HFF-Myc (cell line): ENCODE measurements at regions not wholly inside any gene's neighbourhood (a gene's known extent, or its start where the extent isn't known, plus 50 kb on each side); places are given as distances from the start of the nearest gene placed in this dataset.

Experiments
- DNase-seq: peaks from one replicate; pipeline ENCODE4 v3.0.0-alpha.2; 2011; ENCODE audit warnings: low read depth; ENCODE audit errors: extremely low read depth
- H3K4me3 ChIP-seq: replicated peaks from 2 replicates; pipeline ENCODE4 v1.5.1; 2011; ENCODE audit warnings: low read depth, mild to moderate bottlenecking, control low read depth, low read length
- TF ChIP-seq, protein P1 (sequence below): IDR thresholded peaks from 2 replicates; pipeline ENCODE4 v1.5.1; 2012; ENCODE audit warnings: mild to moderate bottlenecking, low read depth, low read length, control low read depth; ENCODE audit errors: missing control alignments

DNA sequence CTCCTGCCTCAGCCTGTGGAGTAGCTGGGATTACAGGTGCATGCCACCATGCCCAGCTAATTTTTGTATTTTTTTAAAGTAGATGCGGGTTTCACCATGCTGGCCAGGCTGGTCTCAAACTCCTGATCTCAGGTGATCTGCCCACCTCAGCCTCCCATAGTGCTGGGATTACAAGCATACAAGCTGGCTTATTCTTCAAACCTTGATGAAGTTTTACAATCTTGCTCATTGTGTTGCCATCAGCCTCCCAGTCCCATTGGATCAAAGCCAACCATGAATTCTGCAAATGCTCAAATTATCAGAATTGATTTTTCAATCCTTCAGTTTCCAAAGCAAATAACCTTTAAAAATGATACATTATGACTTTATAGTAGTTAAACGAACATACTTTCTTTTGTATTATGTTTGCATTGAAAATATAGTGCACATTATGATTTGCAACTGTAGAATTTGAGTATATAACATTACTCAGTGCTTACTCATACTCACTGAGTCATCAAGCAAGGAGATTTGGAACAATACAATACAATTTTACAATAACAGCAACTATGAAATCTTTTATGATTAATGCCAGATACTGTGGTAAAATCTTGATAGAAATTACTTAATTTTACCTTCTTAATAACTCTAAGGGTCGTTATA lies 1491.9 kb upstream of the CELF4 start:
- no peak overlapping the region for H3K4me3 ChIP-seq
- no peak for DNase-seq
- TF ChIP-seq, protein P1, sequence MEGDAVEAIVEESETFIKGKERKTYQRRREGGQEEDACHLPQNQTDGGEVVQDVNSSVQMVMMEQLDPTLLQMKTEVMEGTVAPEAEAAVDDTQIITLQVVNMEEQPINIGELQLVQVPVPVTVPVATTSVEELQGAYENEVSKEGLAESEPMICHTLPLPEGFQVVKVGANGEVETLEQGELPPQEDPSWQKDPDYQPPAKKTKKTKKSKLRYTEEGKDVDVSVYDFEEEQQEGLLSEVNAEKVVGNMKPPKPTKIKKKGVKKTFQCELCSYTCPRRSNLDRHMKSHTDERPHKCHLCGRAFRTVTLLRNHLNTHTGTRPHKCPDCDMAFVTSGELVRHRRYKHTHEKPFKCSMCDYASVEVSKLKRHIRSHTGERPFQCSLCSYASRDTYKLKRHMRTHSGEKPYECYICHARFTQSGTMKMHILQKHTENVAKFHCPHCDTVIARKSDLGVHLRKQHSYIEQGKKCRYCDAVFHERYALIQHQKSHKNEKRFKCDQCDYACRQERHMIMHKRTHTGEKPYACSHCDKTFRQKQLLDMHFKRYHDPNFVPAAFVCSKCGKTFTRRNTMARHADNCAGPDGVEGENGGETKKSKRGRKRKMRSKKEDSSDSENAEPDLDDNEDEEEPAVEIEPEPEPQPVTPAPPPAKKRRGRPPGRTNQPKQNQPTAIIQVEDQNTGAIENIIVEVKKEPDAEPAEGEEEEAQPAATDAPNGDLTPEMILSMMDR = no peak

DNA sequence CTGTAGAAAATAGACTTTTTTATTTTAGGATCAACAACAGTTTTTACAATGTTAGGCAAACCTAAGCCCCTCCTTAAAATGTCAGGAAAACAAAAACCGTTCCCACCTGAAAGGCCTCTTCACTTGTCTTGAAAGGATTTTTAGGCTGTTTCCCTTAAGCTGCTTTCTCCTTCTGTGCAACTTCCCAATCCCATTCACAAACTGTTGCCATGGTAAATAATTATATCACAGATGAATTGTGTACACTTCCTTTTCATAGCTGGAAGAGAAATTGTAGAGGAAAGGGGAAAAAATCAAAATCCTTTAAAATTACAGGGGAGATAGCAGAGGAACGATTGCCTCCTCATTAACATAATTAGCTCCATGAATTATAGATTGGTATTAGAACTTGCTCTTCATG lies 1488.0 kb upstream of the CELF4 start:
- H3K4me3 ChIP-seq = no peak overlapping the region
- TF ChIP-seq, protein P1 = no peak
- no peak for DNase-seq

DNA sequence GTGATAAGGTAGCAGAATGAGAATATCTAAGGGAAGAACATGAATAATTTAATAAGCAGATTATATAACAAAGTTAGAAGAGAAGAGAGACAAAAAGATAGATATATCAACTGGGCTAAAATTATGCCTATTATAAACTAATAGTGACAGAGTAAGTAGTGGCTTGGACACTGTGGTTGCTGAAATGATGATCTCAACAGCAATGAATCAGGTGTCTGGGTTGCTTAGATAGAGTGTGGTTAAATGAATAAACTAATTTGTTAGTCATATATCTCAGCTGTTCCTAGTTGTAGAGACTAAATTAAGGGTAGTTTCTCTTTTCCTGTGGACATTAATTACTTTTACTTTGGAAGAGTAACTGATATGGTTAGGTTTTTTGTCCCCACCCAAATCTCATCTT lies 1485.4 kb upstream of the CELF4 start:
- no peak for DNase-seq
- no peak overlapping the region for H3K4me3 ChIP-seq
- TF ChIP-seq, protein P1 = no peak

DNA sequence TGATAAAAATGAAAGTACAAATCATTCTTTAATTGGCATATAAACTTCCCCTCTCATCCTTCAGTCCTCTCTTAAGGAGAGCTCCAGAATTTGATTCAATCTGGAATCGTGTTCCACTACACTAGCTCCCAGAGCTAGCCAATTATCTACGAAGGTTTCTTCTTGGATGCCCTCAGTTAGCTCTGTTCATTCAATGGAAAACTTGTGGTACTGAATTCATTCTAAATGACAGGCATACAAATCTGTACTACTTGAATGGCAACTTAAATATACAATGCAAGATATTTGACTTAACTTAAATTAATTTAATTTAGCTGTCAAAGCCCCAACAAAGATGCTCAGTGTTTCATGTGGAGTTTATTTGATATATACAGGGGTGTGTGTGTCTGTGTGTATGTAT lies 1474.2 kb upstream of the CELF4 start:
- TF ChIP-seq, protein P1 = no peak
- H3K4me3 ChIP-seq = no peak overlapping the region
- DNase-seq = no peak

DNA sequence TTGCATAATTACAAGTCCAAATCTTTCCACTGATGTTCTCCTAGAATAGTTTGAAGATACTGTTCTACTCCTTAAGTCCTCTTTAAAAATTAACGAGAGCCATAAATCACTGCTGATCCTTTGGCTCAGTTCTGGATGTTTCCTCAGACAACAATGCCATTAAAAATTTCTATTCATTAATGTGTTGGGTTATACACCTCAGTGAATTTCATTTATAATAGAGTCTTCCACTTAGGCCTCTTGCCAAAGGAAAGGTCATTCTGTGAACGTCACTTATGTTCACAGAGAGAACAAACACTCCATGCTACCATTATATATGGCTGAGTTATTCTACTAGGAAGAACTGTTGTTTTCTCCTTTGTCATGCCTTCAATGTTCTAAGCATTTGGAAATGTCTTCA lies 1472.3 kb upstream of the CELF4 start:
- no peak for DNase-seq
- H3K4me3 ChIP-seq = no peak overlapping the region
- TF ChIP-seq, protein P1 = no peak

DNA sequence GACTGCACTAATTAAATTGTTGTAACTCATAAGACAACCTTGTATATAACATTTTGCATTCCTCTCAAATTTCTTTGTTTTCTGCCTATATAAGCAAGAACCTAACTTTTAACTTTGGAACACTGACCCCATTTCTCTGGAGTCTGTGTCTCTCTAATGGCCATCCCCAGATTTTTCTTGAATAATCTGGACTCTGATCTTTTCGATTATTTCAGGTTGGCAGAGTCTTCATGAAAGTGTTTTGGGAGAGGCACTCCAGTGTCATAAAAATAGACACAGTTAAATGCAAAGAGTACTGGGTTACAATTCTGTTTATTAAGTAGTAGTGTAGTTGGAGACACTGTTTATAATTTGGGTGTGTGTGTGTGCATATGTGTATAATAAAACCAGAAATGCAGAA lies 1467.7 kb upstream of the CELF4 start:
- no peak overlapping the region for H3K4me3 ChIP-seq
- no peak for DNase-seq
- TF ChIP-seq, protein P1 = no peak

DNA sequence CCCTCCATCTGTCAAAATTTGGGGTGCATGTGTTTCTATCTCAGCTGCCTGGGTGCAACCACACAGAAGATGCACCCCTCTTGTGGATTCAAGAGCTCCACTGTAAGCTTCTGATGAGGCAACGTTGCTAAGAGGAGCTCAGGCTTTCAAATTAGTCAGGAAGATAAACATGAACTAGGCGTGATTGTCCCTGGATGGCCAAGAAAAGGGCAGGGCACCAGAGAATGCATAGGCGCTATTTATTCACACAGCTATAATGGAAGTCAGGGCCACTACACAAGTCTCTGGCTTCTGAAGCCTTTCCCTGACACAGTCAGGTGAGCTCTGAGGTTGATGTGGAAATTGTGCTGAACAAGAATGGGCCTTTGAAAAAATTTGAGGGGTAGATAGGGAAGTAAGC lies 1466.0 kb upstream of the CELF4 start:
- TF ChIP-seq, protein P1 = no peak
- no peak overlapping the region for H3K4me3 ChIP-seq
- no peak for DNase-seq
